Stimulated activated CD8-positive, alpha-beta memory T cell treated with anti-CD3 and anti-CD28 coated beads, Interleukin-12 subunit alpha, Interleukin-12 subunit beta, amount 100 ng/mL, for 24 hours (primary cell): ENCODE measurements at regions not wholly inside any gene's neighbourhood (a gene's known extent, or its start where the extent isn't known, plus 50 kb on each side); places are given as distances from the start of the nearest gene placed in this dataset.
"Not testable (repeated sequence)": the region's sequence is repeated elsewhere in the genome, so short reads cannot be mapped to it uniquely, and the experiment has no call there.

Experiments
- DNase-seq: peaks from one replicate; pipeline ENCODE4 v3.0.0-alpha.2; 2020; ENCODE audit errors: extremely low read depth

DNA sequence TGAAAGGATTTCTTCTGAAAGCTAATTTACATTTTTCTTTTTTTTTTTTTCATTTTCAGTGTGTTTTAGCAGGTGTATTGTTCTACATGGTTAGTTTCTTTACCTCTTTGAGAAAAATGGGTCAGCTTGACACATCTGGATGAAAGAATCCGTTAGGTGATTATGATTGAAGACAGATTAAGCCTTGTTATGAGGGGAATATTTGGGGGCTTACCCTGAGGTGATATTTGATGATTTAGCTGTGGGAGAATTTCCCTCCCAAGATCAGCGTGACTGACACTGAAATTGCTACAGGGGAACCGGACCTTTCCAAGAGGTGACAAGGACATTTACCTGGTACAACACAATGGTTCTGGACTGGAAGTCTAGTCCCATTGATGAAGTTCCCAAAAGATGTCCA is 147.5 kb downstream of the NFKBIZ start:
- DNase-seq: no peak

DNA sequence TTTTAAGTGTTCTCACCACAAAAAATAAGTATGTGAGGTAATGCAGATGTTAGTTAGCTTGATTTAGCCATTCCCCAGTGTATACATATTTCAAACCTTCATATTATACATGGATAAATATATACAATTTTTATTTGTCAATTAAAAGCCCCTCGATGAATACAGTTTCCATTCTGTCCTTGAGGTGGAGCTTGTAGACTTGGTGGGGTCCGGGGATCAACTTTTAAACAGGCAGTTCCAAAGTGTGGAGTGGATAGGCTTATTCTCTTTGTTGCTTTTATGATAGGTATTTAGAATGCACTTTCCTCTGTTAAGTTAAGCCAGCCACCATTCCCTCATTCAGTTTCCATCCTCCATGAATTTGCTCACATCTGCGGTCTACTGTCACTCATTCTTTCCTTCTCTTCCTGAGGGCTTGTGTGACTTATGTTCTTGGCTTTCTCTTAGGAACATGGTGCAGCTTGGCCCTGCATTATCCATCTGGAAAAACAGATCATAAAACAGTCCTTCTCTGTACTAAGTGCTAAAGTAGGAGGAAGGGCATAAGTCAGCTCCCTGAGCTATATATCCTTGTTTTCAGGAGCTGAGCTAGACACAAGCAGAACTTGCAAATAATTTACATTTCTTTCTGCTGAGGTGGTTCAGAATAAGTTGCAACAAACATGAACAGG is 149.1 kb downstream of the NFKBIZ start:
- DNase-seq: no peak

DNA sequence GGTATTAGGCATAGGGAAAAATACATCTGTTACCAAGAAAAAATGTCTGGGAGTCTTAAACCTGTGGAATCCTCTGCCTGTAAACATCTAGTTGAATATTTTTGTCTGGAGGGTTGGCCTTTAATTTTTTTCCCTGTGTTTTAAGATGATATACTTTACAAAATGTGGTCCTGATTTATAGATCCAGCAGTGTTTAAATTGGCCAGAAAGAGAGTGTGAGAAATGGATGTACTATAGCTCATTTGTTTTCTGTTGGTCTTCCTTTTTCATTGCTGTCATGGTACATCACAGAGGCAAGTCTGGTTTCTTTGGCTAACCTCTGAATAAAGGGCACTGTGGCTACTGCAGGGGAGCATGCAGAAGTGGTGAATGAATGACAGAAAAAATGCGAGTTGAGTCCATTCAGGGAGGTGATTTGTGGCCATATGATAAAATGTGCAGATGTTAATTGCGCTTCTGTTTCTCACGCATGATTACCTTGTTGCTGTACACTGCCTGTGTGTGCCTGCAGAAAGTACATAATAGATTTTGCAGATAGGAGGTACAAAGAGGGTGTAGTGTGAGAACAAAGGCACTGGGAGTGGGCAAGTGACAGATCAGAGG is 150.0 kb downstream of the NFKBIZ start:
- DNase-seq: no peak

DNA sequence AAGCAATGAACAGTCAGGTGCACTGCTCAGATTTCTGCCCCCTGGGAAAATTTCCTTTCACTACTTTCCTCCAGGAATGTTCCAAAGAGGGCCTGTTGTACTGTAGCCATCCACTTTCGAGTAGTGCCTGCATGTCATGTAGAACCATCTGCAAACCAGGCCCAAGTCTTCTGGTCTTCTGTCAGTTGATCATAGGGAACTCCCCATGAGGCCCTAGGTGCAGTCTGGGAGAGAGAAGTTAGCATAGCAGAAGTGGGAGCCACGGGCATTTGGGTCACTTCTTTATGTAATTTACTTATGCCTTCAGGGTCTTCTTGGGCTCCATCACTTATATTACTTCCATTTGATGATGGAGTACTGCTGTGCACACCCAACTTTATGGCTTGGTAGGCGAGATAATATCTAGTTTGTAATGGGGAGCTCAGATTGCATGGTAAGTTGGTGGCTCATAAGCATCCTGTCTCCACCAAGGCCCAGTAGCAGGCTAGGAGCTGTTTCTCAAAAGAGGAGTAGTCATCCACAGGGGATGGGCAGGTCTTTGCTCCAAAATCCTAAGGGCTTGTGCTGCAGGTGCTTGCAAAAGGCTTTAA is 151.4 kb downstream of the NFKBIZ start:
- no peak for DNase-seq

DNA sequence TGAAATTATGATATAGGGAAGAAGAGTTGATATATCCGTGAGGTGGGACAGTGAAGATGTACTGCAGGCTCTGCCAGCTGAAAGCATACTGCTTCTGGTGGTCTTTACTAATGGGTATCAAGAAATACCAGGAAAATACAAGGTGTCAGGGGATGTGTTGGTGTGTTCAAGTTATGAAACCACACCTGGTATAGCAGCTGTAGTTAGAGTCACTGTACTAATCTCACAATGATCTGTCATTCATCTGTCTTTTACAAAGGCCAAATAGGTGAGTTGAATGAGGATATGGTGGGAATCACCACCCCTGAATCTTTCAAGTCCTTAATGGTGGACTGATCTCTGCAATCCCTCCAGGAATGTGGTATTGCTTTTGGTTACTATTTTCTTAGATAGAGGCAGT is 152.7 kb downstream of the NFKBIZ start:
- DNase-seq: no peak

DNA sequence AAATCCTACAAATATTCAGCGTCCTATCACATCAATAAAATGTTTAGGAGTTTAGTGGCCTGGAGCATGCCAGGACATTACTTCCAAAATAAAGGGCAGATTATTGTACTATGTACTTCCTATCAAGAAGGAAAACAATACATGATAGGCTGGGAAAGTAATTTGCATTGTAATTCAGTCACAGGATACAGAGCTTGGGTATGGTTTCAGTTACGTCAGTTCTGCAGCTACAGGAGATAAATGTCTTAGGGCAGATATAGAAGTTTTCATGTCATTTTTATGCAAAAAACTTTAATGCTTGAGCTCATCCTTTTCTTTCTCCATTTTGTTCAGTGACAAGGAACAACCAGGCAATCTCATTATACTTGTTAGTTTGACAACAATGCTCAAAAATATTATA is 155.2 kb downstream of the NFKBIZ start:
- DNase-seq: no peak

DNA sequence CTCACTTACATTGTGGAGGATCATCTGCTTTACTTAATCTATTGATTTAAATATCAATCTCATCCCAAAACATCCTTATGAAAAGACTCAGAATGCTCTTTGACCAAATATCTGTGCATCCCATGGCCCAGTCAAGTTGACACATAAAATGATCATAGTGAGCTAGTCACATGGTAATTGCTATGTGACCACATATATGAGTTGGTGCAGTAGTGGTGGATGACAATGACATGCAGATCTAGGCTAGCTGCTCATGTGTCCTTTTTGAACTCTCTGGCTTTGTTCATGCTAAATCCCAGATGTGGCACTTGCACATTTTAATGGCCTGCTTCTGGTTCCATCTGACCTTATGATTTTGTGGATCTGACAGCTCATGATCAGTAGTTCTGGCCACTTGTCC is 156.2 kb downstream of the NFKBIZ start:
- DNase-seq: no peak

DNA sequence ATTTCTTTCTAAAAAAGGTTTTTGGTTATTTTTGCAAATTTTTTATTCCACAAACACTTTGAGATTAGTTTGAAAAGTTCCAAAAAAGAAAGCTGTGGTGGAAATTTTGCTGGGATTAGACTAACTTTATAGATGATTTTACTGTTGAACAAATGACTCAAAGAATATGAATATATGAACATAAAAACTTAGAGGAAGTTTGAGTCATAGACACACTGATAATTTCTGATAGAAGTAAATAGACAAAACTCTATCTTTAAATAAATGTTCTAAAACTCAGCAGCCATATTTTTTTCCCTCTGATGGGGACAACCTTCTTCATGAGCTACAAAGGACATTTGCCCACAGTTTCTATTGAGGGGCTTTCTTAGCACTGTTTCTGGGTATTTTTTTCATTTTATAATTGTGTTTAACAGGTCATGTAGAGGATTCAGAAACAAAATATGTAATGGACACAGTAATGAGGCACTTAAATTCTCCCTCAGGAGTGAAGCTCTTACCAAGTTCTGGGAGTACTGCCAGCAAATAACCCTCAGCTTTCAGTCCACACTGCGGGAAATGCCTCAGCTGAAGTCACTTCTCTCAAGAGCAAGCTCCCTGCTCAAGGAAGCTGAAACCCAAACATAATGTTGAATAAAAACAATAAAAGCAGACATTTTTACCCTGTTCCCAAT is 157.6 kb downstream of the NFKBIZ start:
- DNase-seq: no peak

DNA sequence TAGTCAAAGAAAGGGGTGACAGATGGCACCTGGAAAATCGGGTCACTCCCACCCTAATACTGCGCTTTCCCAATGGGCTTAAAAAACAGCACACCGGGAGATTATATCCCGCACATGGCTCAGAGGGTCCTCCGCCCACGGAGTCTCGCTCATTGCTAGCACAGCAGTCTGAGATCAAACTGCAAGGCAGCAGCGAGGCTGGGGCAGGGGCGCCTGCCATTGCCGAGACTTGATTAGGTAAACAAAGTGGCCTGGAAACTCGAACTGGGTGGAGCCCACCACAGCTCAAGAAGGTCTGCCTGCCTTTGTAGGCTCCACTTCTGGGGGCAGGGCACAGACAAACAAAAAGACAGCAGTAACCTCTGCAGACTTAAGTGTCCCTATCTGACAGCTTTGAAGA is 159.1 kb downstream of the NFKBIZ start:
- DNase-seq: not testable (repeated sequence)

DNA sequence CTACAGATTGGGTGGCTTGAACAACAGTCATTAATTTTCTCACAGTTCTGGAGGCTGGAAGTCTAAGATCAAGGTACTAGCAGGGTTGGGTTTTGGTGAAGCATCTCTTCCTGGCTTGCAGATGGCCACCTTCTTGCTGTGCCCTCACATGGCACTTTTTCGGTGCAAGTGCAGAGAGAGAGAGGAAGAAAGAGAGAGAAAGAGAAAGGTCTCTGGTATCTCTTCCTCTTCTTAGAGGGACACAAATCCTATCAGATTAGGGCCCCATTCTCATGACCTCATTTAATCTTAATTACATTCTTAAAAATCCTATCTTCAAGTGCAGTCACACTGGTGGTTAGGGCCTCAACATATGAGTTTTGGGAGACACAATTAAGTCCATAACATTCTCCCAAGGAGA is 167.1 kb downstream of the NFKBIZ start:
- DNase-seq: no peak

DNA sequence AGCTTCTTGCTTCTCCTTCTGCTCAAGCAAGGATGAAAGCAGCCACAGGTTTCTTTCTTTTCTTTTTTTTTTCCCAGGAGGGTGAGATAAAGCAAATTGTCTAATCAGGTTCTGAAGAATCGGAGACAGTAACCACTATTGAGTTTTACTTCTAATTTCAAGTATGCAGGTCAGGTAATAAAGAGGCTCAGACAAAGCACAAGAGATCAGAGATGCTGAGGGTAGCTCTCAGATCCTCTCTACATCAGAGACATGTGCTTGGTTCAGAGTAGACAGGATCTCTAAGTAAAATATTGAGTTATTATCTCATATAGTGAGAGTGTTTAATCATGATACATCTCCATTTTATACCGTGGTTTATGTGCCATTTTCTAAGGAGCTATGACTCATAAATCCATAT is 168.5 kb downstream of the NFKBIZ start:
- DNase-seq: no peak

DNA sequence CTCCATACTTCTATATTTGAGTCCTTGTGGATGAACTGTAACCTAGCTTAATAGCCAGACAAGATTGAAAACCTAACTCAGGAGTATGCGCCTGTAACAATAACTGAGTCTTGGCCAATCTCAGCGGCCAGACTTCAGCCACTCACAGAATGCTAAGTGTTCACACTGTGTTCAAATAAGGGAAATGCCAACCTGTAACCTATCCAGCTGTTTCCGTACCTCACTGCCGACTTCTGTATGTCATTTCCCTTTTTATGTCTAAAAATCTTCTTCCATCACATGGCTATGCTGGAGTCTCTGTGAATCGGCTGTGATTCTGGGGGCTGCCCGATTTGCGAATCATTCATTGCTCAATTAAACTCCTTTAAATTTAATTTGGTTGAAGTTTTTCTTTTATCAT is 169.2 kb downstream of the NFKBIZ start:
- DNase-seq: no peak

DNA sequence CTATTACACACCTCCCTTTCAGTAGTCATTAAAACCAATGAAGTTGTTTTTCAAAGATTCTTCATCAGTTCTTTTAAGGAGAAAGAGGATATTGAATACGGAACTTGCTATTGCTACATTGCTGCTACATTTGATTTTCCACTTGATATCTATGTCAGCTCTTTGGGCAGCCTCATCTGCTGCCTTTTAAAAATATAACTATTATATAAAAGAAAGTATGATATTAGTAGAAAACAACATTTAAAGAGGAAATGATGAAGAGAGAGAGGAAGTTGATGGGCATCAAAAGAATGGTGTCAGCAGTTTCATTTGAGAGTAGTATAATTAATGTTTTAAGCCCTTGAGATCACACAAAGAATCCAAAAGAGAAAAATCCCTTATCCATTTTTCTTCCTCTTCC is 171.4 kb downstream of the NFKBIZ start:
- no peak for DNase-seq

DNA sequence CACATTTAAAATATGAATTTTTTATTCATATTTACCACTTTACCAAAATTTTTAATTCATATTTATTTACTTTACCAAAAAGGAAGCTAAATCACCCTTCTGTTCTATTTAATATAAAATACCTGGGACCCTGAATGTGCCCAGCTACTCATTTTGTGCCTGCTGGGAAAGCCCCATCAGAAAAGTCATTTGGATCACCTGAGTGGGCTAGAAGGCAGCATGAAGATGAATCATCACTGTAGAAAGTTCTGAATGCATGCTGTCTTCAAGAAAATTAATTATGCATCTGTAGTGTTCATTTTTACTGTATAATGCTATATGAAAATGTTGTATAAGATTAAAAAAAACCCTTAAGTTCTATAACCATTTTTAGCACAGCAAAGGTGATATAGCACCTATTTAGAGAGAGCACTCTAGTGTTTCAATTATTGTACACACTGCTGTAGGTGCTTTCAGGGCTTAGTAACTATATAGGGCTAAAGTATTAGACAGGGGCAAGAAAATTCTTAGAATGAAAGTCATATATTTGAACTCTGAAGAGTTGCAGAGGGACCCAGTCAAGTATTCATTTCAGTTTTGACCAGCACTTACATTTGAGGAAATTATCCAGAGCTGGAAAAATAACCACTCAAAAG is 175.1 kb downstream of the NFKBIZ start:
- DNase-seq: no peak

DNA sequence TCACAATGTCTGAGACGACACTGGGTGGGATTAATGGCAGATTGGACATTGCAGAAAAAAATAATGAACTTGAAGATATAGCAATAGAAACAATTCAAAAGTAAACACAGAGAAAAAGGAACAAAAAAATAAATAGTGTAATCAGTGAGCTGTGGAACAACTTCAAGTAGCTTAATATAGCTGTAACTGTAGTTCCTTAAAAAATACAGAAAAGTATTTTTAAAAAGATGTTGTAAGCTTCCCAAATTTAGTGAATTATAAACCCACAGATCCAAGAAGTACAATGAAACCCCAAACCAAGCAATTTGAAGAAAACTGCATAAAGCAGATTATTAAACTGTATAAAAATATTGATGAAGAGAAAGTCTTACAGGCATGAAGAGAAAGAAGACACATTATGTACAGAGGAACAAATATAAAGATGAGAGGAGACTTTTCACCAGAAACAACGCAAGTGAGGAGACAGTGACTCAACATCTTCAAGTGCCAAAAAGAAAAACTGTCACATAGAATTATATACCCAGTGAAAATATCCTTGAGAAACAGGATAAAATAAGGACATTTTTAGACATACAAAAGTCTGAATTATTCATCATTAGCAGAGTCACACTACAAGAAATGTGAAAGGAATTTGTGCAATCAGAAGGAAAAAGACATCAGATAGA is 176.4 kb downstream of the NFKBIZ start:
- no peak for DNase-seq

DNA sequence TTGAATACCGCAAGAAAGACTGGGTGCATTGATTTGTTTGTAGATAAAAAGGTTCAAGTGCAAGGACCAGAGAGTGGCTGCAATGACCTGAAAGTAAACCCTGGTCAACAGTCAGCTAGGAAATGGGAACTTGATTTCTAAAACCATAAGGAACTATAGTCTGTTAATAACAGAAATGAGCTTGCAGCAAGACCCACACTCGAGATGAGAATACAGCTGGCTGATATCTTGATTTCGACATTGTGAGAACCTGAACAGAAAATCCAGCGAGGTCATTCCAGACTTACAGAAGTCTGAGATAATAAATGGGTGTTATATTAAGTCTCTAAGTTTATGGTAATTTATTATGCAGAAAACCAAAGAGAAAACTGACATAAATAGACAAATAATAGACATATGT is 177.3 kb downstream of the NFKBIZ start:
- DNase-seq: no peak

DNA sequence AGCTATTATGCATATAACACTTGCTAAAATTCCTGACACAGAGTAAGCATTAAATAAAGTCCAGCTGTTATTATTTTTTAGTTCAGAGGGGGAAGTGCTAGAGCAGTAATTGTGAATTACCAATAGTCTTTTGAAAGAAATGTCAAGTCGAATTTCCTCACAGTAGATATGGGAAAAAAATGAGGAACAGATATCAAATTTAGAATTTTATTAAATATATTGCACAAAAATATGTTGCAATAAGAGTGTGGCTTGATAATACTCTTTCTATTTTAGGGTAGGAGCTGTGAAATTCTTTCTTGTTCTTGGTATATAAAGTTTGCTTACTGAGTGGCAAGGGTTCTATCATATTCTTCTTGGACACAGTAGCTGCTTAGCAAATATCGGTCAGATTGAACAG is 181.3 kb downstream of the NFKBIZ start:
- no peak for DNase-seq

DNA sequence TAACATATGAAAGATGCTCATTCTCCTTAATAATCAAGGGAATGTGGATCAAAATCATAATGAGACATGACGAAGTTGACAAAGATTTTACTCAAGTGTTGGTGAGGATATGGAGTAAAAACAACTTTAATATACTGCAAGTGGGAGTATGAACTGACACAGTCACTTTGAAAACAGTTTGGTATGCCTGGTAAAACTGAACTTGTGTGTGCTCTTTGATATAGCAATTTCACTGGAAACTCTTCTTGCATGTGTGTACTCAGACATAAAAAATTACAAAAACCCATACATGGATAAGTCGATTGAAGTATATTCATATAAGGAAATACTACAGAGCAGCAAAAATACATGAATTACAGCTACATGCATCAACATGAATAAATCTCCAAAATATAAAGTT is 182.5 kb downstream of the NFKBIZ start:
- DNase-seq: no peak

DNA sequence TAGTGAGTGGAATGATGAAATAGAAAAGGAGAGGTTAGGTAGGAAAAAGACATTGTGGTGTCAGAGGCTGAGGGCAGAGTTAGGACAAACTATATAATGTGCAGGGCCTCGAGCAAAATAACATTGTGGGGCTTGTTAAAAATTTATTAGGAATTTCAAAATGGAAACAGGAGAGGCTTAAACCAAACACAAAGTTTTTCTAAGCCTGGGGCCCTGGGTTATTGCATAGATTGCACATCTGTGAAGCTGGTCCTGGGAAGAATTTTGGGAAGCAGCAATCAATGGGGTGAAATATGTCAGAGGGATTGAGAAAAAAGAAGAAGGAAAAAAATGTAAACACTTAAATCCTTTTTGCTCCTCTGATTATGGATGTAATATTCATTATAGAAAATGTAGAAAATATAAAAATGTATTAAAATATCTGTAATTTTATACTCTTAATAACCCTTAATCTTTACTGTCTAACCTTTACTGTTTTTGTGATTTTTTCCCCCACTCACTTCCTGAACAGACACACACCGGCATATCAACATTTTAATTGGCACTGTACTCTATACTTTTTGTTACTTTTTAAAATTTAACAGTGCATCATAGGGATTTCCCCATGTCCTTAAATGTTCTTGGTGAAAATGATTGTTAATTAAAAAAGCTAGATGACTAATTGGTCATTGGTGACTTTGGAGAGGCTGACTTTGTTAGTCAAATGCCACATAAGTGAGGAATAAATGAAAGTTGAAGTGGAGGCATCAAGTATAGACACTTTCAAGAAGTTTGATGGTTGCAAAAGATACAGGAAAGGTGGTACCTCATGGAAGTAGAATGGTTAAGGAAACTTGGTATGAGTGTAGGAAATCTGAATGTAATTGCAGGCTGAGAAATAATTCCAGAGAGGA is 183.4 kb downstream of the NFKBIZ start:
- no peak for DNase-seq

DNA sequence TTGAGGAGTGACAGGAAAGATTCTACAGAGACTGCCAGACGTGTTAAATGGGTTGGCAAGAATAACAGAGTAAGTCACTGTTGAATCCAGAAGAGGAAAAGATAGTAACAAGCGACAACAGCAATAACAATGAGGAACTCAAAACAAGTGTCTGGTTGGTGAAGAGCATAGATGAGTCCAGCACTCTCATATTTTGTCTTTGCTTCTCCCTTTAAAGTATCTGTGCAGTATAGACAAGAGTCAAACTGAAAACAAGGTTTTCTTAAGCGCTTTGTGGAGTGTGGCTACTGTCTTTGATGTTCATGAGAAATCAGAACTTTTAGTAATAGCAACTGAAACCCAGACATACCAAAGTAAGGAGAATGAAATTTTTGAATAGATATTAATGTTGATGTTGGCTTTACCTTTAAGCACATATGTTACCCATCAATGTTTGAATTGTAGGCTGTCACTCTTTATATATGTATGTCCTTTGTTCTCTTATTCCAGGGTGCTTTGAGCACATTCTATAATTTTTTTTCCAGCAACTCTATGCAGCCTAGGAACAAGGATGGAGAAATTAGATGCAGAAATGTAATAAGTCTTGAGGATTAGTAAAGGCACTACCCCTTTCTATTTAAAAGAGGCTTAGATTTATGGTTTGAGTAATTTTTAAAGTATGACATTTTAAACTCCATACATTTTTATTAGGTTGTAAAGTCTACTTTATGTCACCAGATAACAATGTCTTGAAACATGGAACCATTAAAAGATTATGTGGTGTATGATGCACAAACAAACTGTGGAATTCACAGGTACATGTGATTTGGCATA is 185.5 kb downstream of the NFKBIZ start:
- DNase-seq: no peak
